ENCODE measurements at regions not wholly inside any gene's neighbourhood (a gene's known extent, or its start where the extent isn't known, plus 50 kb on each side); places are given as distances from the start of the nearest gene placed in this dataset.

DNA sequence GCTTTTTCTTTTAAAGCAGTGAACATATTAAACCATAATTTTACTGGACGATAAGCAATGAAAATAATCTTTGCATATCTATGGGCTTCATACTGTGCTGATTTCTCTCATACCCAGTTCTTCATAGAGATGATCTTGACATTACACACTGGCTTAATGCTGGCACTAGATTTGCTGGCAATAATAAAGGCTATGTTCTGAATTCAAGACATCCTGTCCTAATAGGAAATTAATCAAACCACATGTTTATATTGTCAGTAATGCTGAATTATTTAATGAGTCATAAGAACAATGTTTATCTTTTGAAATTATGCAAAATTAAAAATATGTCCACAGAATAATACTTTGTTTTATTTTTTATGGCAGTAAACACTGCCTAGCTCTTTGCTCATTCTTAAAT, 643.2 kb downstream of the OTOL1 start:
- DNase-seq: no peak

DNA sequence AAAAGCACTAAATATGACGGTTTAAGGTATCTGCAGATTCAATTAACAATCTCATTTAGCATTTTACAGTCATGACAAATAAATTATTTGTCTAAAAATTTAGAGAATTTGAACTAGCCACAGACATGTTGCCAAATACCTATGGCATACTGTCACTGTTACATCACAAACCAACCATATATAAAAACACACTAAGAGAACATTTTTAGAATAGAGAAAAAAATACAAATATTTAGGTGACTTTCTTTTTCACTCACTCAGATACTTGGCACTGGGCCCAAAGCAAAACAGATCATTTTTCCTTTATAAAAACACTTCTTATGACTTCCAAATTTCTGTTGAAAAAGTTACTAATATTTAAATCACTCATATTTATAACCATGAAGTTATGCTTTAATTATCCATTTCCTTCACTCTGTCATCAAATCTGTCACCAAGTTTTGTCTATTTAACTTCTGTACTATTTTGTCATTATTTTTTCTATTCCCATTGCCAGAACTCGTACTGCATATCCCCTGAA, 644.7 kb downstream of the OTOL1 start:
- no peak for DNase-seq

DNA sequence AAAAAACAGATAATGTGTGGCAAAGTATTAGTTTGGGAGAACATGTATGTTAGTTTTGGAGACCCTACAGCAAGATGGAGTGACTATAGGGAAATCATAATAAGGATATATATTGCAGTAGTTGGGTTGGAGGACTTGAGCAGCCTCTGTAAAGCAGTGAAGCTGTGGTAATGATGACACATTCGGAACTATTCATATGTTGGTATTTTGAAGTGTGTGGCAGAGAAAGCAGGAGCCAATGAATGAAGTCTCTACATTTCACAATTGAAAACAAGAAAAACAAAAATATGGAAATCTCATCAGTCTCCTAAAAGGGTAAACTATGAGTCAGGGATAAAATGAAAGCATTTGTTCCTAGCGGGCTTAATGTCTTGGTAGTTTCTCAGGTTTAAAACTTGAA, 645.9 kb downstream of the OTOL1 start:
- DNase-seq: no peak

DNA sequence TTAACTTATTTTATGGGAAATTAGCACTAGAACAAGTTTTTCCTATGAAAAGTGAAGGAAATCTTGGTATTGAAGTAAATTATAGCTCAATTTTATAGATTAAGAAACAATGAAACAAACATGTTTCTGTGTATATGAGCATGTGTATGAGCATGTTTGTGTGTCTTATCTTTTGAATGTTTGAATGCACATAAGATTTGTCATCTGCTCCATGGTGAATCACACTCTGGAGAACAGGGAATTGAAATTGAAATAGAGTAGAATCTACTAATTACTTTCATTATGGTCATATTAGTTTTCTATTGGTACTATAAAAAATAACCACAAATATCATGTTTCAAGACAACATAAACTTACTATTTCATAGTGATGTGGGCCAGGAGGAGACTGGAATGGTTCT, 646.6 kb downstream of the OTOL1 start:
- DNase-seq: no peak

DNA sequence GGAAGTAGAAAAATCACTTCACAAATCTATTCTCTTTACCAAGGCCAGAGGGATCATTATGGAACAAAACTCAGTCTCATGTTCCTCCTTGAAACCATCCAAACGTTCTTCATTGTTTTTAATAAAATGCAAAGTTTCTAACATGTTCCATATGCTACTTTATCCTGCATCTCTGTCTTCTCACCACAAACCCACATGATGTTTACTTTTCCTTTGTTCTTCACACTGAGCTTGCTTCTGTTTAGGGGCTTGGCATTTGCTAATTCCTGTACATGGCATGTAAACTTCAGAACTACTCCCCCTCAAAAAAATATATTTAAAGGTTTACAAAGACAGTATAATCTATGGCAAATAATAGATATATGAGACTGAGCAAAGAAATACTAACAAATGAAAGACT, 651.4 kb downstream of the OTOL1 start:
- no peak for DNase-seq

DNA sequence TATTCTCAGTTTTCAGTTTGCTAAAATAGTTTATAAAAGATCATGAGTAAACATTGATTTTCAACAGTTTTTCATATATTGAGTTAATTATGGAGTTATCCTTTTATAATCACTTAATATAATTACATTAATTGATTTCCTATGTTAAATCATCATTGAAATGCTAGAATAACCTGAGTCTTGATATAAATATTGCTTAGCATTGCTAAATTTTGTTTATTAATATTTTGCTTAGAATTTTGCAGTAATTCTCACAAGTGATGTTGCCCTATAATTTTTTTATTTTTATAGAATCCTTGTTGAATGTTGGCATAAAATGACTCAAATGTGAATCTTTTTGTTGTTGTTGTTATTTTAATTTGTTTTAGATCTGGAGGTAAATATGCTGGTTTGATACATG, 654.2 kb downstream of the OTOL1 start:
- no peak for DNase-seq

DNA sequence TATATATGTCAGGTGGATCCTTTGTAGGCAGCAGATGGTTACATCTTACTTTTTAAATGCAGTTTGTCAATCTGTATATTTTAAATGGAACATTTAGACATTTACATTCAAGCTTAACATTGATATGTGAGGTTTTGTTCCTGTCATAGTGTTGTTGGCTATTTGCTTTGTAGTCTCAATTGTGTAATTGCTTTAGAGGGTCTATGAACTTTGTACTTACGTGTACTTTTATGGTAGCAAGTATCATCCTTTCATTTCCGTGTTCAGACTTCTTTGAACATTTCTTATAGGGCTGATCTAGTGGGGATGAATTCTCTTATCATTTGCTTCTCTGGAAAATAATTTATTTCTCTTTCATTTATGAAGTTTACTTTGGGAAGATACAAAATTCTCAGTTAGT, 656.0 kb downstream of the OTOL1 start:
- DNase-seq: no peak

DNA sequence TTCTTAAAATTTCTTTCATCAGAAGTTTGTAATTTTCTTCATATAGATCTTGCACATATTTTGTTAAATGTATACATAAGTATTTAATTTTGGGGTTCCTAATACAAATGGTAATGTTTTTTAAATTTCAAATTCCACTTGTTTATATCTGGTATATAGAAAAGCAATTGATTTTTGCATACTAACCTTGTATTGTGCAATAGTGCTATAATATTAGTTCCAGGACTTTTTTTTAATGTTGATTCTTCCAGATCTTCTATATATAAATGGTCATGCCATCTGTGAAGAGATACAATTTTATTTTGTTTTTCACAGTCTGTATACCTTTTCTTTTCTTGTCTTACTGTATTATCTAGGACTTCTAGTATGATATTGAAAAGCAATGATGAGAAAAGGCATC, 665.0 kb downstream of the OTOL1 start:
- DNase-seq: no peak

DNA sequence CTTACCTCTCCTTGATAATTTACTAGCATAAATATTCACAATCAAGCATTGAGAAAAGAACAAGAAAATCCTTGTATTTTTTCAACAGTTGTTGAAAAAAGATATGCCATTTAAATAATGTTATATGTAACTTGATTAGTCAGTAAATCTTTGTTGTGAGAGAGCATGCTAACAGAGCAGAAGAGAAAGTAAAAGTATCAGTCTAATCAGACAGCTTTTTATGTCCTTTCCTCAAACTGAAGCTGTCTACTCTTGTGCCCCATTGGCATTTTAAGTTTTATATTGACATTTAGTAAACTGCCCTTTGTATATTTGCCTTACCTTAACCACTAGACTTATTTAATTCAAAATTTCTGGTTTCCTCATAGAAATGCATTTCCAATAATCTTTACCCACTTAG, 668.7 kb downstream of the OTOL1 start:
- no peak for DNase-seq

DNA sequence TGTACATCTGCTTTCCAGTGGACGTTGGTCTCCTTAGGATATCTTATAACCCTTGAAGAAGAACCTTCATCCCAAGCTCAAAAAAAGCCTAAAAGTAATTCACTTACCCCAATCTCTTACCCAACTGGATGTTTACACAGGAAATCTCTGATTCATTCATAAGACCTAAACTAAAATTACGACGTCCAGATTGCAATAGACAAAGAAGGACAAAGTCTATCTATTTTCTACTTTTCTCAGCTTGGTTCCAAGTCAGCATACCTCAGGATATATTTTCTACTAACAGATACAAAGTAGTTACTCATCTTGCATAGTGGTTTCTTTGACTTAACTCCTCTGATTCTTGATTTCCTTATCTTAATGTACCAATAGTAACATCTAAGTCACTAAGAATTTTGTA, 669.9 kb downstream of the OTOL1 start:
- DNase-seq: no peak

DNA sequence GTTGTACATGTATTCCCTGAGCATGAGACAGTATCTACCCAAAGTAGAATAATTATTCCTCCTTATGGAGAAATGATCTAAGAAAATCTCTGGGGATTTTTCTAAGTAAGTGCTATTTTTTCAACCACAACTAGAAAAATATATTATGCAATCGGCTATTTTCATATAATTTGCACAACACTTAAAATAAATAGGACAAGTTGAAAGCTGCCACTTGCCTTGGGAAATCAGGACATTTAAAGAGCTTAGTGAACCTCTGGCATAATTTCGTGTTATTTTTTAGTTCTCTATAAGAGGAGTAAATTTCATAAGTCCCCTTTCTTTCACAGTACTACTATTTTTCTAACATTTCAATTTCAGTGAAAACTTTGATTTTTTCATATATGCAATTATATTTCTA, 672.1 kb downstream of the OTOL1 start:
- no peak for DNase-seq

DNA sequence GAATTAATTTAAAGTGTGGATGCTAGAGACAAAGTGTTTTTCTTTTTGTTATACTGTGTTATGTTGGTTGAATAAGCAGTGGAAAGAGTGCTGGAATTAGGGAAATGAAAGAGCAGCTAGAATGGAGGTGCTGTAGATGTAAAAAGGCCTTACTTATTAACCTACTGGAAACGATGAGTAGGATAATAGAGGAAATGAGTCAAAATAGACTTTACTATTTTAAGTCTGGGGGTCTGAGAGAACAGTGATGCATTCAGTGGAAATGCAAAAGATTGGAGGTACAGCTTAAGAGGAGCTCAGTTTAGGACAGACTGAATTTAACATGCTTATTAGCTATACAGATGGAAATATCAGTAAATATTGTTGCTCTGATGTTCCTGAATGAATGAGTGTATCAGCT, 674.0 kb downstream of the OTOL1 start:
- no peak for DNase-seq

DNA sequence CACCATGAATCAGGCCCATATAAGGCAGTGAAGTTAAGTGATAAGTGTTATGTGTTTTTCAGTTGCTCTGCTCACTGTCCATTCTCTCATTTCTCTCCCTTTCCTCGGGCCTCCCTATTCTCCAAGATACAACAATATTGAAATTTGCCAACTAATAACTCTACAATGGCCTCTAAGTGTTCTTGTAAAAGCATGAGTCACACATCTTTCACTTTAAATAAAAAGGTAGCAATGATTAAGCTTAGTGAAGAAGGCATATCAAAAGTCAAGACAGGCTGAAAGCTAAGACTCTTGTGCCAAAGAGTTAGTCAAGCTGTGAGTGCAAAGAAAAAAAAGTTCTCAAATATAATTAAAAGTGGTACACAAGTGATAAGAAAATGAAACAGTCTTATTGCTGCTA, 675.4 kb downstream of the OTOL1 start:
- no peak for DNase-seq

DNA sequence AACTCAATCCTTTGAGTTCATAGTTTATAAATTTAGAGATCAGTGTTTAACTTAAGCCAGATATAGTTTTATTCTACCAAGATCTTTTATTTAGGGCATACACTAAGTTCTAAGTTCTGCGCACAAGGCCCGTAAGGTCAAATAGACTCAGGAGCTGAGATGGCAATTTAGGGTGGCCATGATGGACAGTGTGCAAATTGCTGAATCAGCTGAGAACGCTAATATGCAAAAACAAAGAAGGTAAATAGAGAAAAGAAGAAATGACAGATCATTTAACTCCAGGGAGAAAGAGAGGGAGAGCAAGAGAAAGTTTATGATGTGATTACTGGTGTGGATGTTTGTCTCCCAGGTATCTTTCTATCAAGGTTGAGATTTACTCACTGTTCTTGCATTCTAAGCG, 678.5 kb downstream of the OTOL1 start:
- DNase-seq: no peak

DNA sequence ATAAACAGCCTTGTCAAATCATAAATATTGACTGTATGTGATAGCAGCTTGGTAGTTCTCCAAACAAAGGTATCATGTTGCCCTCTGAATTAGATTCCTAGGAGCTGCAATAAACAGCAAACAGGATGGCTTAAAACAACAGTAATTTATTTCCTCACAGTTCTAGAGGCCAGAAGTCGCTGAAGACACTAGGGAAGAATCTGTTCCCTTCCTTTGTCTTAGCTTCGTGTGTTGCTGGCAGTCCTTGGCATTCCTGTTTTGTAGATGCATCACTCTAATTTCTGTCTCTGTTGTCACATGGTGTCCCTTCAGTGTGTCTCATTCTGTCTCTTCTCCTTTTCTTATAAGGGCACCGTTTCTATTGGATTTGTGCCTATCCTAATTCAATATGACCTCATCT, 679.3 kb downstream of the OTOL1 start:
- no peak for DNase-seq

DNA sequence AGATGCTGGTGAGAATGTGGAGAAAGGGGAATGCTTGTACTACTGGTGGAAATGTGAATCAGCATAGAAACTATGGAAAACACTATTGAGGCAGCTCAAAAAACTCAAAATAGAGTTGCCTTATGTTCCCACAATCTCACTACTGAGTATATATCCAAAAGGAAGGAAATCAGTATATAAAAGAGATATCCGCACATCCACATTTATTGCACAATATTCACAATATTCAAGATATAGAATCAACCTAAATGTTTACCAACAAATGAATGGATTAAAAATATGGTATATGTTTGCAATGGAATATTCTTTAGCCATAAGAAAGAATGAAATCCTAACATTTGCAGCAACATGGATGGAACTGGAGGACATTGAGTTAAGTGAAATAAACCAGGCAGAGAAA, 686.8 kb downstream of the OTOL1 start:
- DNase-seq: no peak

DNA sequence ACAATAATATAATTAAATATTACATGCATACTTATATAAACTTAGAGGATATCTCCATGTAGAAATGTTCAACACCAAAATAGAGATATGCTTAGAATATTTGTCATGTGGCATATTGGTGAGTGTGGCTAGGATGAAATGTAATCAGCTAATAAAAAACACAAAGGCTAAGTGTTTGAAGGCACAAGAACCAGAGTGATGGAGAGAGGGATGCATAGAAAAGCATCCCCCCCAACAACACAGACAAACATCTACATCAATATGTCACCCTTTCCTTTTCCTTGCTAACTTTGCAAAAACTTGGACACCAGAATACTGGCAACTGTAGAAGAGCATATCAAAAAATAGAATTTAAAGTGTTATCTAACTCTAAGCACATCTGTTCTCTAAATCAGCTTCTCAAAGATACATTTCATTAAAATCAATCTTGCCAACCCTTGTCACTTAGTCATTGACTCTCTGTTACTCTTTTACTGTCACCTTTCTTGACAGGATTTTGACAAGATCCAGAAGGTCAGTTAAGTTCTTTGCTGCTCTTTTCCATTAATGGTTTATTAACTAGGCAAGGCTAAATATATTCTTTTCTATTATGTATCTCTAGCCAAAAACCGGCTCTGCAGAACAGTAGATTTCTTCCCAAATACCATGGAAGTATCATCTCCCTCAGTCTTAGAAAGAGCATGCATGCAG, 695.9 kb downstream of the OTOL1 start:
- no peak for DNase-seq

DNA sequence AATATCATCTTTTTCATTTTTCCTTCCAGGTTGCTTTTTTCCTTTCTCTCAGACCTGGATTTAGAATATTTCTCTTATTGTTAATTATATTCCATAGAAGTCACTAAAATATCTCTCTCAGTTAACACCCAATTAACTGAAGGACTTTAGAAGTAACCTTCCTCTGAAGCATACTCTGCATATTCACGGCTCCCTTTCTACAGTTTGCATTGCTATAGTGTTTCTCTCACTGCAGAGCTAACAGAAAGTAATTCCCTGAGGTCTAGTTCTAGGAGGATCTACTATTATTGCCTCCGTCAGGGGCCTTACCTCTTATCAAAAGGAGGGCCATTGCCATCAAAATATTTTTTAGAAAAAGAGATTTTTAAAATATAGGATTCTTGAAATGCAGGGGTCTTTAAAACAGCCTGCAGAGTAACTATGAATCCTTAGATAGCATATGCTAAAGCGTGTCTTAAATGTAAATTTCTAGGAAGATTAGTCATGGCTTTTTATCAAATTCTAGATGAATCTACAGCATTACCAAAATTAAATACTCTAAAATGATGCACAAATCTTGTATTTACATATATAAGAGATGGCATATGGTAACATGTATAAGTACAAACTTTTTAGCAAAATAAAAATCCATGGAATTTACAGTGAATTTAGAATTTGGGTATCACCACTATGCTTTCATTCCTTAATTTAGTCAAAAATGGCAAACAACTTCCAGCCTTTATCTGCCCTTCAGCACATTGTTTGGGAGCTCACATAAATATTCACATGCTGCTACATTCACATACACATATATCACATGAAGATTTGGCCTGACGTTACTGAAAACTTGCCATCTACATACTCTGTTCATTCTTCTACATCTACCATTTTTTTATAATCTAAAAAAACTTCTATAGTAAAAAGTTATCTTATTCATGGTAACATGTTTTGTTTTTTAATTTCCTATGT, 696.8 kb downstream of the OTOL1 start:
- DNase-seq: no peak

DNA sequence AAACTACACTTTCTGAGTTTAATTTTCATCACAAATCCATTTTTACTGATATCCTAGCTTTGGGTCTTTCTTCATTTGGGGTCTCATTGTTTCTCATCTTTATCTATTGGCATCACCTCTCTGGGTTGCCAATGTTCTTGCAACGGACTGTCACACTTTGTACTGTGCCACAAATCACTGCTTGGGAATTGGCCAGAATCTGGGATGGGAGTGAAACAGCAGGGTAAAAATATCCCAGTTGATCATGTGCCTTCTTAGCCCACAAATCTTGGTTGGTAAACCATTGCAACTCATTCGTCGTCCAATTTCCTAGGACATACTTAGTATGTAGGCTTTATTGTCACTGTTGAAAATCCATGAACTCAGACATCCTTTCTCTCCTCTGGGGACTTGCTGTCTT, 698.5 kb downstream of the OTOL1 start:
- DNase-seq: no peak

DNA sequence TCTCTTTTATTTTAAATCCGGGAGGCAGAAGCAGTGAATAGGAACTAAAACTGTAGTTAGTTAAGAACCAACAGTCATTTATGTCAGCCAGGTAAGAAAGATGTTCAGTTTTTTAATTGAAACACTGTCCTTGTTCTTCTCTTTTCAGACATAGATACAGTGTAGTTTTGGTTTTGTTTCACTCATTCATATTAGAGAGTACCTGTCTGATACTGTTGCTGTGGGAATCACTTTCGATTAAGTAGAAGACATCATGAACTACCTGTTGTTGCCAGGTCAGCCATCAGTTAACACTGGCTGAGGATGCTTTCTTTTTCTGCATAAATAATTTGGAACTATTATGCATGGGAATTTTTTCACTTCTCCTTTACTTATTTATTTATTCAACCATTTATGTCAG, 700.4 kb downstream of the OTOL1 start:
- DNase-seq: no peak

DNA sequence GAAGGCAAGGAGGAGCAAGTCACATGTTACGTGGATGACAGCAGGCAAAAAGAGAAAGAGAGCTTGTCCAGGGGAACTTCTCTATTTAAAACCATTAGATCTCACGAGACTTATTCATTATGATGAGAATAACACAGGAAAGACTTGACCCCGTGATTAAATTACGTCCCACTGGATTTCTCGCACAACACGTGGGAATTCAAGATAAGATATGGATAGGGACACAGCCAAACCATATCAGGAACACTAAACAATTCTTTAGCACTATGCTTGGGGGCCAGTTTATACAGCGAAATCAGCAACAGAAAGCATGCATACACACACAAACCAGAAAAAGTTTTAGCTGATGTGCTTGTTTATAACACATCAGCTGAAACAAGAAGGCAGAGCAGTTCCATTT, 704.2 kb downstream of the OTOL1 start:
- no peak for DNase-seq

DNA sequence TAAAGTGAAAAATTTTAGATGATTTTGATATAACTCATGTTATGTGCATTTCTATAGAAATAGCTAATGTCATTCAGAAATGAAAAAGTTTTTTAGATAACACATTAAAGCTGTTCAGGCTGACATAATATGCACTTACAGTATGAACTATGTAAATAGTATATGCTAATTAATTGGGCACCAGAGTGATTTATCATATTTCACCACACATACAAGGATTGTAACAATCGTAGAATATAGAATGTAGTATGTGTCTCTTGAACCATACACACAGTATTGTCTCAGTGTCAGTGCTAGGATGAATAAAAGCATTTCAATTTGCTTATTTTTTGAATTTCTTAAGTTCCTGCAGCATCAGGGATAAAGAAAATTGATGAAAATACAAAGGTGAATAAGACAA, 710.0 kb downstream of the OTOL1 start:
- DNase-seq: no peak

DNA sequence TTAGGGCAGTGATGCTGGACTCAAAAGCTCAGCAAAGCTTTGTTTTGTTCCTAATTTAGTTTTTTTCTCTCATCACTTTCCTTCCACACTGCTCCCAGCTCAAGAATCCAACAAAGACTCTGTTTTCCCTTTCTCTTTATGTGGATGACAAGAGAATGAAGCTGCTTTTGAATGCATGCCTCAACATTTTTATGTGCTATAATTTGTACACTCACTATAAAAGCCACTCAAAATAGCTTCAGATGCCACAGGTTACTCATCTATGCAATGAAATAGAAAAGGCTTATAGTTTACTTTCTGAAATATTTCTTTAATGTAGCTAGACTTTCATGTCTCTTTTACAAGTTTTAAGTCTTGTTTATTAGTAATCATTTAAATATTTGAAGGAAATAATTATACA, 714.9 kb downstream of the OTOL1 start:
- DNase-seq: no peak

DNA sequence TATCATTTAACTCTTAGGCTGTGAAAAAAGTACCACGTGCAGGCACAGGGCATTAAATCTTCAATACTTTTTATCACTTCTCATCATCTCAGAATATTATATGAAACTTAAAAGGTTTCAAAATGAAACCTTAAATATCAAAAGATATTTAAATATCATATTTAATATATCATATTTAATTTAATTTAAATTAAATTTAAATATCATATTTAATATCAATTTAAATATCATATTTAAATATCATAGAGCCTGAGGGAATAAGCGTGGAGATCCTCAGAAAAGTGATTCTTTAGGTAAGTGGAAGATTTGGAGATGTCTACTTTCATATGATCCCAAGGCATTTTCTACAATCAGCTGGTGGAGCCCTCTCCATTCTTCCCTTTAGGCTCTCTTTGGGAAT, 716.6 kb downstream of the OTOL1 start:
- DNase-seq: no peak

Data from NCI-H69 (cell line).